Tibial artery (tissue), 4 donors: ENCODE measurements at regions not wholly inside any gene's neighbourhood (a gene's known extent, or its start where the extent isn't known, plus 50 kb on each side); places are given as distances from the start of the nearest gene placed in this dataset.
"Not testable (repeated sequence)": the region's sequence is repeated elsewhere in the genome, so short reads cannot be mapped to it uniquely, and the experiment has no call there.

Experiments
- DNase-seq, 2 donors: peaks; one replicate each; pipeline ENCODE4 v3.0.0-alpha.2; 2019
- H3K27ac ChIP-seq, 2 donors: fragments of 200-600 bp; sonication (generic) in 1 of 2; 1 replicate in 1 of 2; 2 replicates in 1 of 2; pipeline ENCODE4 v1.5.1; 2018 to 2019; ENCODE audit warnings: mild to moderate bottlenecking in 1 of 2
- H3K27me3 ChIP-seq, 2 donors: fragments of 200-600 bp; sonication (generic) in 1 of 2; one replicate each; pipeline versions ENCODE4 v1.5.1 to v1.6.0; 2016 to 2019
- H3K36me3 ChIP-seq, 3 donors: fragments of 200-600 bp; sonication (generic) in 2 of 3; one replicate each; pipeline ENCODE4 v1.5.1; 2016 to 2019; ENCODE audit warnings: mild to moderate bottlenecking in 2 of 3
- H3K4me1 ChIP-seq, 4 donors: fragments of 200-600 bp; sonication (generic) in 2 of 4; 1 replicate in 3 of 4; 2 replicates in 1 of 4; pipeline ENCODE4 v1.5.1; 2016 to 2019
- H3K4me3 ChIP-seq, 2 donors: fragments of 200-600 bp; sonication (generic) in 1 of 2; 1 replicate in 1 of 2; 2 replicates in 1 of 2; pipeline ENCODE4 v1.5.1; 2018 to 2019; ENCODE audit warnings: mild to moderate bottlenecking in 2 of 2
- H3K9me3 ChIP-seq, 3 donors: fragments of 200-600 bp; sonication (generic) in 1 of 3; one replicate each; pipeline ENCODE4 v1.5.1; 2016 to 2019
- intact Hi-C: fragments of 100-400 bp; cut with DNase I; formaldehyde crosslinking; loops from one replicate; pipeline ENCODE4 v1.15.0; 2023; ENCODE audit warnings: low total_unique reads
- TF ChIP-seq, protein P1 (sequence below), 2 experiments: fragments of 200-600 bp in 1 of 2; fragments of 450-650 bp in 1 of 2; IDR thresholded peaks; one replicate each; pipeline ENCODE4 v1.5.1; 2017 to 2019; ENCODE audit warnings: antibody characterized with exemption in 2 of 2, mild to moderate bottlenecking in 1 of 2, moderate library complexity in 1 of 2

DNA sequence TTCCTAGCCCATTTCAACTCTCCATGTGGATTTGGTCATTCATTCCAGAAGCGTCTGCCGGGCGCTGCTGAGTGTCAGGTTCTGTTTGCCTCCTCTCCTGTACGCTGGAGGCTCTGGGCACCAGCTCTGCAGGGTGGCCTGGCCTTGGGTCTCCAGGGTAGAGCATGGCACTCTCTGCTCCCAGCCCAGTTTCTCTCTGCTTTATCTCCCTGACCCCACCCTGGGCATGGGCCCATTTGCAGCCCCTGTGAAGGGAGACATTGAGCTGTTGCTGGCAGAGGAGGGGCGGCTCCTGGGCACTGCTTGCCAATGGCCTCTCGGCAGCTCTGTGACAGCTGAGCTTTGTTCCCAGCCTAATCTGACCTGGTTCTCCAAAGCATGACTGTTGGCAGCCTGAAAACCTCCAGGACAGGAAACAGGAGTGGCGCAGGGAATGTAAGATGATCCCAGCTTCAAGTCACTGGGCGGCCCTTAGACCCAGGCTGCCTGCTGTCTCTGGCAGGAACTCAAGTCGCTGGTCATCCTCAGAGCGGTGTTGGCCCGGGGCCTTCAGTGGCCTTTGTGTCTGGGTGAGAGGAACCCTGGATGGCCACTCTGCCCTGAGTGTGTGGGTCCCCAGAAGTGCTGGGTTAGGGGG, 146.8 kb downstream of the SEC14L1 start:
- intact Hi-C loops: no loop called here
- TF ChIP-seq, protein P1, sequence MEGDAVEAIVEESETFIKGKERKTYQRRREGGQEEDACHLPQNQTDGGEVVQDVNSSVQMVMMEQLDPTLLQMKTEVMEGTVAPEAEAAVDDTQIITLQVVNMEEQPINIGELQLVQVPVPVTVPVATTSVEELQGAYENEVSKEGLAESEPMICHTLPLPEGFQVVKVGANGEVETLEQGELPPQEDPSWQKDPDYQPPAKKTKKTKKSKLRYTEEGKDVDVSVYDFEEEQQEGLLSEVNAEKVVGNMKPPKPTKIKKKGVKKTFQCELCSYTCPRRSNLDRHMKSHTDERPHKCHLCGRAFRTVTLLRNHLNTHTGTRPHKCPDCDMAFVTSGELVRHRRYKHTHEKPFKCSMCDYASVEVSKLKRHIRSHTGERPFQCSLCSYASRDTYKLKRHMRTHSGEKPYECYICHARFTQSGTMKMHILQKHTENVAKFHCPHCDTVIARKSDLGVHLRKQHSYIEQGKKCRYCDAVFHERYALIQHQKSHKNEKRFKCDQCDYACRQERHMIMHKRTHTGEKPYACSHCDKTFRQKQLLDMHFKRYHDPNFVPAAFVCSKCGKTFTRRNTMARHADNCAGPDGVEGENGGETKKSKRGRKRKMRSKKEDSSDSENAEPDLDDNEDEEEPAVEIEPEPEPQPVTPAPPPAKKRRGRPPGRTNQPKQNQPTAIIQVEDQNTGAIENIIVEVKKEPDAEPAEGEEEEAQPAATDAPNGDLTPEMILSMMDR (IDR thresholded peaks at IDR 0.05): no peak
- Histone ChIP-seq H3K4me1 (peaks cover 0 to 39% (median 17%) of the 10 kb centered on the region in 4 donors), H3K9me3 (no peaks in the 10 kb centered on the region), H3K27ac (peak overlapping the region in 1 of 2 donors; percentile 18), H3K4me3 (no peak overlapping the region), H3K36me3 (no peaks in the 10 kb centered on the region), H3K27me3 (peaks cover 0 to 26% of the 10 kb centered on the region in 2 donors)
- no peak for DNase-seq

DNA sequence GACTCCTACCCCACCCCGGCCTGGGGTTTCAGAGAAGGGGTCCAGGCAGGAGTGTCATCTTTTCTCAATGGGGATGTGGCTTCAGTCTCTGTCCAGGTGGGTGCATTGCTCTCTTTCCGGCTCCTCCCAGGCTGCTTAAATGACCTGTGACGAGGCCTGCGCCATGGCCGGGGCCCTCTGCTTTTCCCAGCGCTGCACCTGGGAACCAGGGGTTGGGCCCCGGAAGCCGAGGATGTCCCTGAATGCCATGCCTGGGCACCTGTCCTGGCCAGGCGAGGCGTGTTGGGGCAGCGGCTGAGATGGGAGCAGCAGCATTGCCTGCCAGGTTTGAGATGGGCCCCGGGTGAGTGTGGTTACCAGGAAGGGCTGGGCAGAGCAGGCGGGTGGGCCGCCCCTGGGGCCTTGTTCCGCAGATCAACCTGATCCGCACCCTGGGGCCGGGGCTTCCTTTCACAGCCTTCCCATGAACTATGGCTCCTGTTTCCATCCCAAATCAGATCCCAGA, 147.4 kb downstream of the SEC14L1 start:
- Histone ChIP-seq H3K27me3 (peaks cover 0 to 21% of the 10 kb centered on the region in 2 donors), H3K4me1 (peaks cover 0 to 39% (median 17%) of the 10 kb centered on the region in 4 donors), H3K4me3 (no peak overlapping the region), H3K9me3 (no peaks in the 10 kb centered on the region), H3K27ac (peak overlapping the region in 1 of 2 donors; percentile 15), H3K36me3 (no peaks in the 10 kb centered on the region)
- no peak for DNase-seq
- intact Hi-C loops: no loop called here
- TF ChIP-seq, protein P1 (IDR thresholded peaks at IDR 0.05): no peak

DNA sequence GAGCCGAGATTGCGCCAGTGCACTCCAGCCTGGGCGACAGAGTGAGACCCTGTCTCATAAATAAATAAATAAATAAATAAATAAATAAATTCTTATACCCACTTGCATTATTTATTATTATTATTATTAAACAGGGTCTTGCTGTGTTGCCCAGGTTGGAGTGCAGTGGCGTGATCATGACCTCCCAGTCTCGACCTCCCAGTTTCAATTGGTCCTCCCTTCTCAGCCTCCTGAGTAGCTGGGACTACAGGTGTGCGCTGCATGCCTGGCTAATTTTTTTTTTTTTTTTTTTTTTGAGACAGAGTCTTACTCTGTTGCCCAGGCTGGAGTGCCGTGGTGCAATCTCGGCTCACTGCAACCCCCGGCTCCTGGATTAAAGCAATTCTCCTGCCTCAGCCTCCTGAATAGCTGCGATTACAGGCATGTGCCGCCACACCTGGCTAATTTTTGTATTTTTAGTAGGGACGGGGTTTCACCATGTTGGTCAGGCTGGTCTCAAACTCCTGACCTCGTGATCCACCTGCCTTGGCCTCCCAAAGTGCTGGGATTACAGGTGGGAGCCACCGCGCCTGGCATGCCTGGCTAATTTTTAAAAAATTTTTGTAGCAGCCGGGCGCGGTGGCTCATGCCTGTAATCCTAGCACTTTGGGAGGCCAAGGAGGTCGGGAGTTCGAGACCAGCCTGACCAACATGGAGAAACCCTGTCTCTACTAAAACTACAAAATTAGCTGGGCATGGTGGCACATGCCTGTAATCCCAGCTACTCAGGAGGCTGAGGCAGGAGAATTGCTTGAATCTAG, 150.2 kb downstream of the SEC14L1 start:
- DNase-seq, H3K9me3 ChIP-seq, H3K4me3 ChIP-seq, H3K36me3 ChIP-seq, H3K27ac ChIP-seq, intact Hi-C loops: not testable (repeated sequence)
- peaks cover 0 to 12% of the 10 kb centered on the region in 2 donors for H3K27me3 ChIP-seq
- peaks cover 0 to 24% (median 17%) of the 10 kb centered on the region in 4 donors for H3K4me1 ChIP-seq

DNA sequence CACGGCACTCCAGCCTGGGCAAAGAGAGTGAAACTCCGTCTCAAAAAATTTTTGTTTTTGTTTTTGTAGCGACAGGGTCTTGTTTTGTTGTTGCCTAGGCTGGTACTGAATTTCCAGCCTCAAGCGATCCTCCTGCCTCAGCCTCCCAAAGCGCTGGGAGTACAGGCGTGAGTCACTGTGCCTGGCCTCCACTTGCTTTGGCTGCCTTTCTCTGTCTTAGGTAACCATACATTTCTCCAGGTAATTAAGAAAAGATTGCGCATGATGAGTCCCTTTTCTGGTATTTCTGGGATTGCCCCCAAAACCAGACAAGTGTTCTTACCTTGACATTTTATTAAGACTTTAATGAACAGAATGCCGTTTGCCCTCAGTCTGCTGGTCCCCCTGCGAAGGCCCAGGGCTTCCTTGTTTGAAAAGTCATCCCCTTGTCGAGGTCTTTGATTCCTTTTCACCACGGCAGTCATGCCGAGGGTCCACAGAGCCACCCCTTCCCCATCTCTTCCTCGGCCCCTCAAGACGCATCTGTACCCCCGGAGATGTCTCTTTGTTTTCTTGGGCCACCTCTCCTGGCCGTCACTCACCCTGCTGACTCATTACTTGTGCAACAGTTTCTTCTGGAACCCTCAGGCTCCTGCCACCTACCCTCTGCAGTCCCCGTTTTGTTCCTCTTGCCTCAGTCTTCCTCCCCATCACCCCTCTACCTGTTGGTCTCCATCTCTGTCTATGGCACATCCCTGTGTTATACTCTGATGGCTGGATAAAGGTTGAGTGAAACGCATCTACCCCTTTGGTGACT, 151.0 kb downstream of the SEC14L1 start:
- no peak overlapping the region for H3K27ac ChIP-seq
- intact Hi-C loops: no loop called here
- TF ChIP-seq, protein P1 (IDR thresholded peaks at IDR 0.05): no peak
- DNase-seq: no peak
- peaks cover 0 to 6% of the 10 kb centered on the region in 2 donors for H3K27me3 ChIP-seq
- no peaks in the 10 kb centered on the region for H3K36me3 ChIP-seq
- peaks cover 0 to 15% (median 12%) of the 10 kb centered on the region in 4 donors for H3K4me1 ChIP-seq
- H3K4me3 ChIP-seq: no peak overlapping the region
- H3K9me3 ChIP-seq: no peaks in the 10 kb centered on the region

DNA sequence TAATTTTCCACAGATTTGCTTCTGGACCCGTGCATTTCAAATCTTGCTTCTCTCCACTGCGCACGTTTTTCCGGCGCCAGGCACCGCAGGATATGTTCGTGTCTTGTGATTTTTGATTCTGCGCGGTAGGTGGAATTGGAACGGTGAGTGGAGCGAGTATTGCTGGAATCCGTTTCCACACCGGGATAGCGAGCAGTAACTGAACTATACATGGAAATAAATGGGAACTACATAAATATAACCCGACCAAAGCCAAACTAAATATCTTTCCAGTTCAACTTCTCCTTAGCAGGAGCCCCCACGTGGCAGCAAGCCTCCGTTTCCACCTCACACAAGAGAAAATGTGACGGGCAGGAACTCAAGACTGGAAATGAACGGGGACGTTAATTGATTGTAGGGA, 154.0 kb downstream of the SEC14L1 start:
- no peaks in the 10 kb centered on the region for H3K4me1 ChIP-seq
- TF ChIP-seq, protein P1 (IDR thresholded peaks at IDR 0.05): no peak
- peaks cover 0 to 11% (median 7%) of the 10 kb centered on the region in 3 donors for H3K9me3 ChIP-seq
- no peak overlapping the region for H3K27ac ChIP-seq
- no peaks in the 10 kb centered on the region for H3K36me3 ChIP-seq
- no peak for DNase-seq
- intact Hi-C loops: no loop called here
- no peak overlapping the region for H3K4me3 ChIP-seq
- H3K27me3 ChIP-seq: peaks cover 0 to 6% of the 10 kb centered on the region in 2 donors
